ENCODE measurements at regions not wholly inside any gene's neighbourhood (a gene's known extent, or its start where the extent isn't known, plus 50 kb on each side); places are given as distances from the start of the nearest gene placed in this dataset.
"Not testable (repeated sequence)": the region's sequence is repeated elsewhere in the genome, so short reads cannot be mapped to it uniquely, and the experiment has no call there.

GRCh38 chr11:42337786-42338455 is 878.5 kb upstream of the LRRC4C start:
- no peak for DNase-seq

DNA sequence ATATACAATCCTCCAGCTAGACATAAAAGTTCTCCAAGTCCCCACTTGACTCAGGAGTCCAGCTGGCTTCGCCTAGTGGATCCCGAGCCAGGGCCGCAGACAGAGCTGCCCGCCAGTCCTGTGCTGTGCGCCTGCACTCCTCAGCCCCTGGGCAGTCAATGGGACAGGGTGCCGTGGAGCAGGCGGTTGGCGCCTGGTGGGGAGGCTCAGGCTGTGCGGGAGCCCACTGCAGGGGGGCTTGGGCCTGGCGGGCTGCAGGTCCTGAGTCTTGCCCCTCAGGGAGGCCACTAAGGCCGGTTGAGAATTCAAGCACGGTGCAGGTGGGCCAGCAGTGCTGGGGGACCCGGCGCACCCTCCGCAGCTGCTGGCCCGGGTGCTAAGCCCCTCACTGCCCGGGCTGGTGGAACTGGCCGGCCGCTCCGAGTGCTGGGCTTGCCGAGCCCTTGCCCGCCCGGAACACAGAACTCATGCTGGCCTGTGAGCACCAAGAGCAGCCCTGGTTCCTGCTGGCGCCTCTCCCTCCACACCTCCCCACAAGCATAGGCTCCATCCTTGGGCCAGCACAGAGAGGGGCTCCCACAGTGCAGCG is 884.8 kb upstream of the LRRC4C start:
- no peak for DNase-seq

GRCh38 chr11:42345933-42346332 is 886.5 kb upstream of the LRRC4C start:
- DNase-seq, result no peak

GRCh38 chr11:42363701-42364100 is 904.2 kb upstream of the LRRC4C start:
- no peak for DNase-seq

DNA sequence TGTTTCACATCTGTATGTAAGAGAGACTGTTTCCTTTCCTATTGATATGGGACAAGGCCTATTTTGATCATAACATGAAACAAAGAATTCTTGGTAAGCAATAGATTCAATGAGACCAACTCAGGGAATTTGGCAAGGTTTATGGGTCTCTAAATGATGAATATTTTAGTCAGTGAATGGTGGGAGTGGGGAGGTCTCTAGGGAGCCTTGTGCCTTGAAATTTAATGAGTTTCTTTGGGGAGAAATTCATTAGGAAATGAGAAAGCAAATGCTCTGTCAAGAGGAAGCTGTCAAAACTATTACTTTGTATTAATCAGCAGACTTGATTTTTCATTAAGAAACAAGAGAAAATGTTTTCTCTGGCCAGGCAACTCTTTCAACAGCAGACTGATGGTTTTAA is 921.7 kb upstream of the API5 start:
- no peak for DNase-seq

DNA sequence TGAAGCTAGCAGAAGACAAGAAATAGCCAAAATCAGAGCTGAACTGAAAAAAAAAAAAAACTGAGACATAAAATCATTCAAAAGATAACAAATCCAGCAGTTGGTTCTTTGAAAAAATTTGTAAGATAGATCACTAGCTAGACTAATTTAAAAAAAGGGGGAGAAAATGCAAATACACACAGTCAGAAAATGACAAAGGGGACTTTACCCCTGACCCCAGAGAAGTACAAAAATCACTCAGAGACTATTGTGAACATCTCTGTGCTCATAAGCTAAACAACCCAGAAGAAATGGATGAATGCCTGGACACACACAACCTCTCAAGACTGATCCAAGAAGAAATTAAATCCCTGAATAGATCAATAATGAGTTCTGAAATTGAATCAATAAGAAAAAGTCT is 914.3 kb upstream of the API5 start:
- no peak for DNase-seq

DNA sequence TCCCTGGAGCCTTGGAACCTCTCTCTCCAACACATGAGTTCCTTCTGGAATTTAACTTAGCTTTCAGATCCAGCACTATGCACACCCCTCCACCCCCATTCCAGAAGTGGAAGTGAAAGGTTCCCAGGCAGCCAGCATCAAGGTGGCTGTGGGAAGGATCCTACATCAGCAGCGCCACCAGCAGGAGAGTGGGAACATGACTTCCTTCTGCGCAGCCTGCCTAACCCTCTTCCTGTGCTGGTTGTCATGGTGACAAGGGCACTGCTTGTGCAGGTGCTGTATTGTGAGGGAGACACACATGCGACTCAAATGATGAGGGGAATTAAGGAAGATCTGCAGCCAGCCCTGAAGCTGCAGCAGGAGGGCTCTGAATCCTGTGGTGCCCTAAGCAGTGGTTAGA is 904.5 kb upstream of the API5 start:
- DNase-seq, result no peak

GRCh38 chr11:42410251-42410955 is 901.4 kb upstream of the API5 start:
- DNase-seq, result no peak

- no peak for DNase-seq
Observed at GRCh38 chr11:42412590-42412989, 899.2 kb upstream of the API5 start.

- DNase-seq, result no peak
Observed at GRCh38 chr11:42417691-42418090, 894.1 kb upstream of the API5 start.

DNA sequence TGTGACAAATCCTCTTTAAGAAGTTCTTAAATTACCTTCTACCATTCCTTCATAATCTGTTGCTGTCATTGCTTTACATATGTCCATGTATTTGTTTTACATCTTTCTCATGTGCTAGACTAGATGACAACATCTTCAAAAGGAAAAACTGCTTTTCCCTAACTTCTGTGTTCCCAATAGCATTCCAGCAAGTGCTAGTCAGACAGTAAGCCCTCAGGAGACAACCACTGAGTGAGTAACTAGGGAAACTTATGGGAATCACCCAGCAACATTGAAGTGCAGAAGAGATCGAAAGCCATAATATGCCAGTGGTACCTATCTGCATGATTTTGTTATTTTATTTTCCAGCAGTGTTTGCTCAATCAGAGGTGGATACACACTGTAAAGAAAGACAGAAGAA is 889.7 kb upstream of the API5 start:
- DNase-seq, result no peak

DNA sequence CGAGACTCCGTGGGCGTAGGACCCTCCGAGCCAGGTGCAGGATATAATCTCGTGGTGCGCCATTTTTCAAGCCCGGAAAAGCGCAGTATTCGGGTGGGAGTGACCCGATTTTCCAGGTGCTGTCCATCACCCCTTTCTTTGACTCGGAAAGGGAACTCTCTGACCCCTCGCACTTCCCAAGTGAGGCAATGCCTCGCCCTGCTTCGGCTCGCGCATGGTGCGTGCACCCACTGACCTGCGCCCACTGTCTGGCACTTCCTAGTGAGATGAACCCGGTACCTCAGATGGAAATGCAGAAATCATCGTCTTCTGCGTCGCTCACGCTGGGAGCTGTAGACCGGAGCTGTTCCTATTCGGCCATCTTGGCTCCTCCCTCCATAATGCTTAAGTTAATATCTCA is 876.9 kb upstream of the API5 start:
- DNase-seq, result not testable (repeated sequence)

DNA sequence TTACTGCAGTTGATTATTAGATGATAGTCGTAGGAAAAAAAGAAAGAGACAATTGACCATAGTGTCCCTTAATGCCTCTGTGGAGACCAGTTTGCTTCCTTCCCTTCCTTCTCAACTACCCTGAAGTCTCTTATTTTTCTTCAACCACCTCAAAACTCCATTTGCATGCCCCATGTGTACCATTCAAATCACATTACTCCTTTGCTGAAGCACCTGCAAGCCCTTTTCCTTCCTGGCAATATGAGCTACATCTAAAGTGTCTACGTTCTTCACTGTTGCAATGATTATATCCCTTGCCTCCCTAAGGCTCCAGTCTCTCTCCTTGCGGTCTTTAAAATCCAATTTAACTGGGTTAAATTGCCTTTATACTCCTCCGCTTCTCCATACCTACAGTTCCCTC is 867.4 kb upstream of the API5 start:
- no peak for DNase-seq

GRCh38 chr11:42462558-42463310 is 849.1 kb upstream of the API5 start:
- peak; percentile 21 for DNase-seq

- DNase-seq, result no peak
Observed at GRCh38 chr11:42465623-42466022, 846.2 kb upstream of the API5 start.

DNA sequence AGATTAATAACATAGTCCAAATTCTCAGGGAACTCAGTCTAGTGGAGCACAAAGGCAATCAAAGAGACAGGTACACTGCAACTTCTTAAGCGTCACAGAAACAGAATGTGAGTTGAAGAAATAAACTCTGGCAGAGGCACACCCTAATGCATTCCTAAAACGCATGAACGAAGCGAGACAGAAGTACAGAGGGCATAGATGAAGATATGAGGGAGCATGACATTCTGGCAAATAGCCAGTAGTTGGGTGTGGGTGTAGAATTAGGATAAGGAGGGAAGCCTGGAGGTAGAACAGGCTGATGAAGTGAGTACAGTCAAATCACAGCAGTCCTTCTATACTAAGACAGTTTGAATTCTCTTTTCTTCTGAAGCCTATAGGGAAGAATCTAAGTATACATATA is 838.7 kb upstream of the API5 start:
- DNase-seq, result peak; percentile 13

DNA sequence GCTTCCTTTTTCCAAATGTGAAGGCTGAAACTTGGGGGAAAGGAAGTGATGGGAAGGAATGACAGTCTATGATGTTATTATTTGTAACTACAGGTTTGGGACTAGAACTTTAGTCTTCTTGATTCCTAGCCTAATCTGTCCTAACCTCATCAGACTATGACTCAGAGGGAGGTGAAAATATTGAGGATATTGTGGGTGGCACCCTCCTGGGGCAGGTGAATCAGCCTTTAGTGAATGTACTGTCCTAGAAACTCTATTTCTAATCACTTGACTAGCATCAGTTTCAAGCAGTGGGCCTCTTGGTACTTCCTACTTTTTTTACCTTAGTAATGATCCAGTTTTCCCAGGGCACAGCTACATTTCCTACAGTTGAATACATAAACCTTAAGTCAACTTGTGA is 829.0 kb upstream of the API5 start:
- DNase-seq, result no peak

DNA sequence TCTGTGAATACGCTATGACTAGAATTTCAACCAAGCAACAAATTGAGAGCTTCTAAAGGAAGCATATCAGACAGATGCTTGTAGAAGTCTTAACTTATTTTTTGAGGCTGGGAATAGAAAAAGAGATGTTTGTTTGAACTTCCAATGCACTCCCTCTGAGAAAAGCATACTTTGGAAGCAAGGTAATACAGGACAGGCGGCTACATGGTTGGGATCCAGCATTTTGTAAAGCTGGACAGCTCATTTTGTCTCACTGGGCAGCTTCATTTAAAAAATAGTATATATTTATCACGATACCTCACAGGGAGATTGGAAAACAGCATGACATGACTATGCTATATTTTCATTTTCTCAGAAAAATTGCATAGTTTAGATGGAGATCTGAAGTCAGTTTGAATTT is 821.3 kb upstream of the API5 start:
- no peak for DNase-seq

GRCh38 chr11:42494459-42494858 is 817.3 kb upstream of the API5 start:
- no peak for DNase-seq

GRCh38 chr11:42498971-42499370 is 812.8 kb upstream of the API5 start:
- no peak for DNase-seq

- DNase-seq, result no peak
Observed at GRCh38 chr11:42502151-42502550, 809.6 kb upstream of the API5 start.

DNA sequence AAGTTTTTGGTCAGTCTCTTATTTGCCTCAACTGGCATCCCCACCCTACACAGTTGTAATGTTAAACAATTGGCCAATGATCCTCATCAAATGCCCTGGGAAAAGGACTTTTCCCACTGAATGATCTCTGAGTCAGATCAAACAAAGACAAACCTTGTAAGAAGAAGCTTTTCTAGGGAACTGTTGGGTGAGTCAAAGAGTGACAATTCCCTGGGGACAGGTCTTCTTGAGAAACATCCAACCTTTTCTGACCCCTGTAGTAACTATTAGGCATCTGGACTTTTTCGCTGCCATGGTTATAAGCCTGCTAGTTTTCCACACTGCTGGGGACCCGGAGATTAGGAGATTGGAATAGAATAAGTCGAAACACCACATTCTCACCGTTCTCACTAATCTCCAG is 789.8 kb upstream of the API5 start:
- DNase-seq, result no peak

GRCh38 chr11:42524534-42525227 is 787.1 kb upstream of the API5 start:
- peak; percentile 78 for DNase-seq
